ENCODE measurements at regions not wholly inside any gene's neighbourhood (a gene's known extent, or its start where the extent isn't known, plus 50 kb on each side); places are given as distances from the start of the nearest gene placed in this dataset.

DNA sequence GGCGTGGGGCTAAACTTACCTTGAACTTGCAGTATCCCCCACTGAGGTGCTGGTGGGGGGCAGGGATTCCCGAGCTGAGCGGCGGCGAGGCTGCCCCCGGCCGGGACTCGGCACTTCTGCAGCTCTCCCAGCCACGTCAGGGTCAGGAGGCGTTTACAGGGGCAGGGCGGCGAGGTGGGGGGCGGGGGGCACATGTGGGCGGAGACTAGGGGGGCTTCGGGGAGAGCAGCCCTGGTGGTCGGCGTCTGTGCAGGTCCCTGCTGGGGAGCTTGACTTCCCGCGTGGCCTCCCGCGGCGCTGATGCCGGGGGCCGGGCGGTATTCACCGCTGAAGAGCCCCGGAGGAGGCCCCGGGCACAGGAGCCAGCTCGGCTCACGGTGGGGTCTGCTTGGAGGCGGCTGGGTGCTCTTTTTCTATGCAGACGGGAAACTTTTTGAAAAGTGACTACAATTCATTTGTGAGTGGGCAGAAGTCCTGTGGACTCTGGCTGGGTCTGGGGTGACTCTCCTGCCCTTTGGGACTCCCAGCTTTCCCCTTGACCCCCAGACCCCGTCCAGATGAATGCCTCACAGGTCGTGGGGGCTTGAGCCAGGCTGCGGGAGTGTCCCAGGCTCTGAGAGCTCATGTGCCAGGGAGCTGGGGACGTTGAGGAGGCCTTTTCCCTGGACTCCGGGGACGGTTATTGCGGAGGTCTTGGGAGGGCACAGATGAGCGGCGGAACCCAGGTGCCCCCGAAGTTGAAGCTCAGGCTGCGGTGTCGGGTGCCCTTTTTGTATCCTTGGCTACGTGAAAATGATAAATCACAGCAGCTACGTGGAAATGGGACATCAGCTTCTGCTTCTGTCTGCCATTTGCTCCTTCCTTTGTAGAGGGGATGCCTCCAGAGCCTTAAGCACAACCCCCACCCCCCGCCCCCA, 75.9 kb upstream of the GATA5 start:
- Histone ChIP-seq H3K27ac (no peak overlapping the region), H3K27me3 (replicated peaks) (peaks cover 47% of the 10 kb centered on the region), H3K36me3 (replicated peaks) (no peaks in the 10 kb centered on the region), H3K4me3 (ENCODE audit: low read depth, low read length) (no peak overlapping the region)
- in situ Hi-C loops (cut with HindIII; ENCODE audit: low pct_ligation_motif_present, low sequenced_read_pairs) = no loop called here
- DNase-seq = no peak
- TF ChIP-seq, protein P1, sequence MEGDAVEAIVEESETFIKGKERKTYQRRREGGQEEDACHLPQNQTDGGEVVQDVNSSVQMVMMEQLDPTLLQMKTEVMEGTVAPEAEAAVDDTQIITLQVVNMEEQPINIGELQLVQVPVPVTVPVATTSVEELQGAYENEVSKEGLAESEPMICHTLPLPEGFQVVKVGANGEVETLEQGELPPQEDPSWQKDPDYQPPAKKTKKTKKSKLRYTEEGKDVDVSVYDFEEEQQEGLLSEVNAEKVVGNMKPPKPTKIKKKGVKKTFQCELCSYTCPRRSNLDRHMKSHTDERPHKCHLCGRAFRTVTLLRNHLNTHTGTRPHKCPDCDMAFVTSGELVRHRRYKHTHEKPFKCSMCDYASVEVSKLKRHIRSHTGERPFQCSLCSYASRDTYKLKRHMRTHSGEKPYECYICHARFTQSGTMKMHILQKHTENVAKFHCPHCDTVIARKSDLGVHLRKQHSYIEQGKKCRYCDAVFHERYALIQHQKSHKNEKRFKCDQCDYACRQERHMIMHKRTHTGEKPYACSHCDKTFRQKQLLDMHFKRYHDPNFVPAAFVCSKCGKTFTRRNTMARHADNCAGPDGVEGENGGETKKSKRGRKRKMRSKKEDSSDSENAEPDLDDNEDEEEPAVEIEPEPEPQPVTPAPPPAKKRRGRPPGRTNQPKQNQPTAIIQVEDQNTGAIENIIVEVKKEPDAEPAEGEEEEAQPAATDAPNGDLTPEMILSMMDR (IDR thresholded peaks at IDR 0.05; ENCODE audit: low read depth, low read length, missing control alignments) = no peak

DNA sequence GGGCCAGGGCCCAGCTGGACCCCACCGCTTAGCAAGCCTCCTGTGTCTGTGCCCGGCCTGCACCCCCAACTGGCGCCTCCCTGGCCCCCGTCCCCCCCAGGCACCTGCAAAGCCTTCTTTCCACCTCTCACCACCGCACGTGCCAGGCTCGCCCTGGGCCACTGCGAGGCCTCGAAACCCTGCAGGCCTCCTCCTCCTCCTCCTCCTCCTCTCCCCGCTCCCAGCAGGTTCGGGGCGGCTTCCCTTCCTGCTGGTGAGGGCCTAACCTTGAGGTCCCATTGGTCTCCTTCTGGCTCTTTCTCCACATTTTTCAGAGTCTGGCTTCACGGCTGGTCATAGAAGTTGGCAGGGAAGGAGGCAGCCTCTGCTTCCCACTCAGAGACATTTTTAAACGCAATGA, 76.8 kb upstream of the GATA5 start:
- in situ Hi-C loops (cut with HindIII; ENCODE audit: low pct_ligation_motif_present, low sequenced_read_pairs) = no loop called here
- Histone ChIP-seq H3K4me3 (ENCODE audit: low read depth, low read length) (no peak overlapping the region), H3K27ac (no peak overlapping the region), H3K36me3 (replicated peaks) (no peaks in the 10 kb centered on the region), H3K27me3 (replicated peaks) (peaks cover 53% of the 10 kb centered on the region)
- DNase-seq = no peak
- TF ChIP-seq, protein P1 (IDR thresholded peaks at IDR 0.05; ENCODE audit: low read depth, low read length, missing control alignments) = no peak

DNA sequence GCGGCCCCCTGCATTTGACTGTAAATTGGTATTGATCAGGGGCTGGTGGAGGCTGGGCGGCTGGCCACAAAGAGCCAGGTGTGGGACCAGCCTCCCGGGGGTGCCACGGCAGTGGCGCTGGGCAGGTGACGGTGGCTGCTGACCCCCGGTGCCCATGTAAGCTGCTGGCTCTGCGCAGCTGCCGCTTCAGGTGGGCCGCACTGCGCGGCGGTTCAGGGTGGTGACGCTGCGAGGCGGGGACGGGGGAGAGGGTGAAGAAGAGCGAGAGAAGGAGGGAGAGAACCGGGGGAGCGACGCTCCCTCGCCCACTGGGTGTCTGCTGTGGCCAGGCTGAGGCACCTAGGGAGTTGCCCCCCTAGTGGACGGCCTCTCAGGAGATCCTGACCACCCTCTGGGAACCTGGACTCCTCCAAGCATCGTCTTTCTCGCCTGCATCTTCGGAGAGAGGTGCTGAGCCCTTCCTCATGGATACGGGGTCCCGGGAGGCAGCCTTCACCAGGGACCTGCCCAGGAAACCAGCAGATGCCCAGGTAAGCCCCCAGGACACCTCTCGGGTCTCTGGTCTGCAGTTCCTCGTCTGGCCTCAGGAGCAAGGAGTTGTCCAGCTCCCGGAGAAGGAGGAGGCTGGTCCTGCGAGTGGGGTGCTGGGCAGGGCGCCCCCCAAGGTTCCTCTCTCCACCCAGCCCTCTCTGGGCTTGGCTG, 77.5 kb upstream of the GATA5 start:
- no peak for DNase-seq
- TF ChIP-seq, protein P1 (IDR thresholded peaks at IDR 0.05; ENCODE audit: low read depth, low read length, missing control alignments) = no peak
- Histone ChIP-seq H3K27ac (no peak overlapping the region), H3K27me3 (replicated peaks) (peaks cover 55% of the 10 kb centered on the region), H3K4me3 (ENCODE audit: low read depth, low read length) (no peak overlapping the region), H3K36me3 (replicated peaks) (no peaks in the 10 kb centered on the region)
- in situ Hi-C loops (cut with HindIII; ENCODE audit: low pct_ligation_motif_present, low sequenced_read_pairs) = no loop called here

DNA sequence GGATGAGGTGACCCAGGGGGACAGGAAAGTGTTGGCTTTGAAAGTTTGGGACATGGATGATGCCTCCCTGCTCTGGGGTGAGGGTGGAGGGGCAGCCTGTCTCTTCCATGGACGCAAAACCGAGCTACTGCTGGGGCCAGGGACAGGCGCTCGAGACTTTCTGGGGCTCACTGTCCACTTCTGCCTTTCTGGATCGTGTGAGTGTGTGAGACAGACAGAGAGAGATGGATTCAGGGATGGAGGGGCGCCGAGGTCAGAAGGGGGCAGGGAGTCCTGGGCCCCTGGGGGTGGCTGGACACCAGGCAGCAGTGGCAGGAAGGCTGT, 78.0 kb upstream of the GATA5 start:
- TF ChIP-seq, protein P1 (IDR thresholded peaks at IDR 0.05; ENCODE audit: low read depth, low read length, missing control alignments) = no peak
- in situ Hi-C loops (cut with HindIII; ENCODE audit: low pct_ligation_motif_present, low sequenced_read_pairs) = no loop called here
- no peak overlapping the region for H3K4me3 ChIP-seq (ENCODE audit: low read depth, low read length)

DNA sequence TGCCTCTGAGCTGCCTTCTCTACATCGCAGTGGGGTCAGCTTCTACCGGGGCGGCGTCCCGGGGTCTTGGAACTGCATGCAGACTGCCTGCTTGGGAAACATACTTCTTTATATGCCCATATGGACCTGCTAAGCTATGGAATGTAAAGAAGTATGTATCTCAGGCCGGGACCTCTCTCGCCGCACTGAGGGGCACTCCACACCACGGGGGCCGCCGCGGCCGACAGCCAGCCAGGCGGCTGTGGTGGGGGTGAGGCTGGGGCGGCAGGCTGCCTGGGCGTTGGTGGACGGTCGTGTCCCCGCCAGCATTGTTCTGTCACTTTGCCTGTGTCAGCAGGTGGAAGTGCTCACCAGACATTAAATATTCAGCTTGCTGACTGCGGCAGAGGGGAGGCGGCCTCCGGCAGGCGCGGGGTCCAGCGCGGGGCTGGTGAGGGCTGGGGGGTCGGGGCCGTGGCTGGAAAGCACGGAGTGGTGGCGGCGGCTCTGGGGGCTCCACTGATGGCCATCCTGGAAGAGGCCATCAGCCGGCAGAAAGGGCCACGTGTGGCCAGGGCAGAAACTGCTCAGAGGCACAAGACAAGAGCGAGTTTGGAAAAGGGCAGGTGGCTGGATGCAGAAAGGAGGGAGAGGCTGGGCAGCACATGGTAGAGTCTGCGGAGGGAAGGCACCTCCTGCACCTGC, 78.6 kb upstream of the GATA5 start:
- Histone ChIP-seq H3K27me3 (replicated peaks) (peaks cover 61% of the 10 kb centered on the region), H3K27ac (no peak overlapping the region), H3K4me3 (ENCODE audit: low read depth, low read length) (no peak overlapping the region), H3K36me3 (replicated peaks) (no peaks in the 10 kb centered on the region)
- no peak for DNase-seq
- in situ Hi-C loops (cut with HindIII; ENCODE audit: low pct_ligation_motif_present, low sequenced_read_pairs) = no loop called here
- TF ChIP-seq, protein P1 (IDR thresholded peaks at IDR 0.05; ENCODE audit: low read depth, low read length, missing control alignments) = no peak

More for the DNA sequence above, 78.0 kb upstream of the GATA5 start:
- H3K27me3 ChIP-seq (replicated peaks) = peaks cover 58% of the 10 kb centered on the region
- H3K27ac ChIP-seq = no peak overlapping the region
- DNase-seq = no peak
- H3K36me3 ChIP-seq (replicated peaks) = no peaks in the 10 kb centered on the region
